PC-3 (cell line): ENCODE measurements at regions not wholly inside any gene's neighbourhood (a gene's known extent, or its start where the extent isn't known, plus 50 kb on each side); places are given as distances from the start of the nearest gene placed in this dataset.

ENCODE experiments used
- ATAC-seq: fragments of 200-7000 bp; cut with Tn5 transposase; 2 replicates; pipeline ENCODE4 v1.9.1; 2020; ENCODE audit warnings: mild to moderate bottlenecking, moderate library complexity
- BruUV-seq: library from RNA; stranded (reverse); fragments of 400-500 nt; replicated peaks from 2 replicates; lab custom pipeline; 2021; lab: Mats Ljungman, UMichigan
- CTCF ChIA-PET: fragments of 300-600 bp; sonication (Branson Sonifier 250); formaldehyde crosslinking; loops from one replicate; lab custom pipeline; 2022; ENCODE audit warnings: antibody characterized with exemption; lab: Charles Lee
- POLR2A ChIA-PET: fragments of 300-600 bp; sonication (Branson Sonifier 250); formaldehyde crosslinking; loops from one replicate; lab custom pipeline; 2022; ENCODE audit warnings: antibody characterized with exemption; ENCODE audit not compliant: unreplicated experiment; lab: Charles Lee
- DNase-seq: peaks from one replicate; pipeline ENCODE4 v3.0.0-alpha.2; 2015
- H2AFZ ChIP-seq: fragments of 300-600 bp; sonication (generic); 2 replicates; pipeline ENCODE4 v1.6.0; 2016; ENCODE audit warnings: antibody characterized with exemption, low read length
- H3F3A ChIP-seq: fragments of 300-600 bp; sonication (generic); one replicate; pipeline ENCODE4 v1.6.0; 2017; ENCODE audit warnings: antibody characterized with exemption, low read length, control low read depth, mild to moderate bottlenecking; ENCODE audit not compliant: unreplicated experiment
- H3K27ac ChIP-seq: fragments of 300-600 bp; sonication (generic); 2 replicates; pipeline ENCODE4 v1.5.1; 2016; ENCODE audit warnings: mild to moderate bottlenecking, low read length
- H3K27me3 ChIP-seq: fragments of 300-600 bp; sonication (generic); 2 replicates; pipeline ENCODE4 v1.6.1; 2016; ENCODE audit warnings: low read length, mixed read lengths
- H3K36me3 ChIP-seq: fragments of 300-600 bp; sonication (generic); 2 replicates; pipeline ENCODE4 v1.6.1; 2016; ENCODE audit warnings: low read depth, mixed run types, low read length, mixed read lengths
- H3K4me1 ChIP-seq: fragments of 300-600 bp; sonication (generic); 2 replicates; pipeline ENCODE4 v1.5.1; 2016; ENCODE audit warnings: low read length; ENCODE audit not compliant: insufficient read depth
- H3K4me2 ChIP-seq: fragments of 300-600 bp; sonication (generic); 2 replicates; pipeline ENCODE4 v1.6.0; 2016; ENCODE audit warnings: low read length
- H3K4me3 ChIP-seq: fragments of 300-600 bp; sonication (generic); 2 replicates; pipeline ENCODE4 v1.5.1; 2016; ENCODE audit warnings: mild to moderate bottlenecking, low read length, mixed read lengths
- H3K79me2 ChIP-seq: fragments of 300-600 bp; sonication (generic); 2 replicates; pipeline ENCODE4 v1.6.1; 2017; ENCODE audit warnings: low read length, mixed read lengths
- H3K9ac ChIP-seq: fragments of 300-600 bp; sonication (generic); 2 replicates; pipeline ENCODE4 v1.6.0; 2016; ENCODE audit warnings: mild to moderate bottlenecking, low read length
- H3K9me2 ChIP-seq: fragments of 300-600 bp; sonication (generic); replicated peaks from 2 replicates; pipeline ENCODE4 v1.6.1; 2016; ENCODE audit warnings: mixed run types, low read length, mixed read lengths
- H3K9me3 ChIP-seq: fragments of 300-600 bp; sonication (generic); 2 replicates; pipeline ENCODE4 v1.6.1; 2016; ENCODE audit warnings: low read length, mixed read lengths
- H4K20me1 ChIP-seq: fragments of 300-600 bp; sonication (generic); 2 replicates; pipeline ENCODE4 v1.6.1; 2016; ENCODE audit warnings: low read length, mixed read lengths
- CTCF ChIP-seq: fragments of 300-600 bp; sonication (generic); conservative IDR thresholded peaks from 2 replicates; pipeline ENCODE4 v1.5.1; 2017; ENCODE audit warnings: antibody characterized with exemption, low read depth, mild to moderate bottlenecking, low read length
- EZH2 ChIP-seq: fragments of 300-600 bp; sonication (generic); IDR thresholded peaks from one replicate; pipeline ENCODE4 v1.6.1; 2017; ENCODE audit warnings: antibody characterized with exemption, mild to moderate bottlenecking, low read length; ENCODE audit not compliant: unreplicated experiment
- EZH2phosphoT487 ChIP-seq: fragments of 300-600 bp; sonication (generic); IDR thresholded peaks from 2 replicates; pipeline ENCODE4 v1.6.1; 2018; ENCODE audit warnings: mild to moderate bottlenecking, antibody characterized with exemption, low read length, borderline replicate concordance
- intact Hi-C: fragments of 100-400 bp; cut with micrococcal nuclease; formaldehyde crosslinking; loops from 2 replicates; pipeline ENCODE4 v1.9.0; 2023

GRCh38 chr1:199815947-199816346 is 211.6 kb upstream of the NR5A2 start:
- no peak overlapping the region for H3K9ac ChIP-seq
- ChIA-PET CTCF (no interaction called here), POLR2A (no interaction called here)
- H3K4me1 ChIP-seq: no peaks in the 10 kb centered on the region
- H2AFZ ChIP-seq: no peak overlapping the region
- no peak overlapping the region for H3K4me2 ChIP-seq
- peaks cover 69% of the 10 kb centered on the region for H3K27me3 ChIP-seq
- DNase-seq (no peak), ATAC-seq (no peak)
- no peak overlapping the region for H3K4me3 ChIP-seq
- H3K9me2 ChIP-seq: no peaks in the 10 kb centered on the region
- no peaks in the 10 kb centered on the region for H4K20me1 ChIP-seq
- TF ChIP-seq EZH2phosphoT487 (no peak), CTCF (no peak), EZH2 (no peak)
- no peaks in the 10 kb centered on the region for H3K36me3 ChIP-seq
- no TSS peak for BruUV-seq
- H3K9me3 ChIP-seq: no peaks in the 10 kb centered on the region
- no peaks in the 10 kb centered on the region for H3F3A ChIP-seq
- intact Hi-C loops: no loop called here
- no peak overlapping the region for H3K27ac ChIP-seq
- H3K79me2 ChIP-seq: no peaks in the 10 kb centered on the region

GRCh38 chr1:199817266-199817665 is 210.2 kb upstream of the NR5A2 start:
- Histone ChIP-seq H3K9ac (no peak overlapping the region), H3F3A (no peaks in the 10 kb centered on the region), H3K4me3 (no peak overlapping the region), H2AFZ (no peak overlapping the region), H3K27me3 (peaks cover 69% of the 10 kb centered on the region), H3K4me2 (no peak overlapping the region), H3K9me3 (no peaks in the 10 kb centered on the region), H3K9me2 (no peaks in the 10 kb centered on the region), H3K36me3 (no peaks in the 10 kb centered on the region), H3K4me1 (no peaks in the 10 kb centered on the region), H3K27ac (no peak overlapping the region), H4K20me1 (no peaks in the 10 kb centered on the region), H3K79me2 (no peaks in the 10 kb centered on the region)
- POLR2A ChIA-PET: no interaction called here
- BruUV-seq: no TSS peak
- DNase-seq (no peak), ATAC-seq (no peak)
- no peak for TF ChIP-seq EZH2phosphoT487
- CTCF ChIA-PET: no interaction called here
- intact Hi-C loops: no loop called here

DNA sequence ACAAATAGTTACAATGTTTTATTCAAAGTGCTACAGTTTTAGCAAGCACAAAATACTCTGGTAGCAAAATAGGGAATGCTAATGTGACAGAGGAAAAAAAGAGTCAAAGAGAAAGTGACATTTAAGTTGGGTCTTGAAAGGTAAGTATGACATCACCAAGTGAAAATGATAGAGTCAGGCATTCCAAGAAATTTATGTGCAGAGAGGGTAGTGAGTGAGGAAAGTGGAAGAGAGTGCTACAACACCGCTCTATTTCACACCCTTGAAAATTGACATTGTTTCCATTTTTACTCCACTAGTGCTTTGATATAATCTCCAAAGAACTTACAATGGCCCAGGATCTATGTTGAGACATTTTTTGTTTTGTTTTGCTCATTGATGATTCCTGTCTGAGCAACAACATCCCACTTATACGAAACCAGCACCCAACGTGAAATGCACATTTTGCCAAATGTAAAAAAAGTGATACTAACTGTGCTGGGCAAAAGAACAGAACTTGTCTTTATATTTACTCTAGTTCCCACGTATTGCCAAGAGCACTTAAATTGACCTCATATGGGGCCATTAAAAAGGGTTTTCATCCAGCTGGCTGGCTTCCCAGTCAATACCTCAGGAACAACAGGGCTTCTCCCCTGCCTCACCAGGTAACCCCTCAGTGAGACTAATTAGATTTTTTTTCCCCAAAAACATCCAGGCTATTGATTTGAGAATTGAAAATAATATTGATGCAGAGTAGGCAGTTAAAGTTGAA is 206.3 kb upstream of the NR5A2 start:
- Histone ChIP-seq H3F3A (no peaks in the 10 kb centered on the region), H3K9me3 (no peaks in the 10 kb centered on the region), H2AFZ (no peak overlapping the region), H3K27me3 (peaks cover 61% of the 10 kb centered on the region), H3K4me3 (no peak overlapping the region), H3K4me1 (no peaks in the 10 kb centered on the region), H3K9me2 (no peaks in the 10 kb centered on the region), H3K9ac (no peak overlapping the region), H3K79me2 (no peaks in the 10 kb centered on the region), H3K36me3 (no peaks in the 10 kb centered on the region), H3K27ac (no peak overlapping the region), H3K4me2 (no peak overlapping the region), H4K20me1 (no peaks in the 10 kb centered on the region)
- ChIA-PET POLR2A (no interaction called here), CTCF (no interaction called here)
- TF ChIP-seq EZH2phosphoT487 (no peak), CTCF (no peak), EZH2 (no peak)
- intact Hi-C loops: no loop called here
- ATAC-seq: no peak
- no peak for DNase-seq
- BruUV-seq: no TSS peak
